BJ (cell line): ENCODE measurements at regions not wholly inside any gene's neighbourhood (a gene's known extent, or its start where the extent isn't known, plus 50 kb on each side); places are given as distances from the start of the nearest gene placed in this dataset.

Source experiments
- CTCF ChIA-PET: fragments of 350-600 bp; formaldehyde crosslinking; extraction: SDS; loops from one replicate; lab custom pipeline; 2021; ENCODE audit warnings: antibody characterized with exemption, inconsistent platforms; lab: Yijun Ruan, JAX
- POLR2A ChIA-PET: fragments of 300-600 bp; sonication (Branson Sonifier 250); formaldehyde crosslinking; extraction: SDS; loops from one replicate; lab custom pipeline; 2021; ENCODE audit warnings: antibody characterized with exemption; lab: Charles Lee
- DNase-seq: peaks from one replicate; pipeline ENCODE4 v3.0.0-alpha.2; 2011; ENCODE audit warnings: low read depth
- H3K27me3 ChIP-seq: 2 replicates; pipeline ENCODE4 v1.6.0; 2011; ENCODE audit warnings: low read length; ENCODE audit not compliant: control insufficient read depth, insufficient read depth
- H3K36me3 ChIP-seq: 2 replicates; pipeline ENCODE4 v1.5.1; 2011; ENCODE audit warnings: low read length; ENCODE audit not compliant: control insufficient read depth, insufficient read depth
- H3K4me3 ChIP-seq: 2 replicates; pipeline ENCODE4 v1.5.1; 2011; ENCODE audit warnings: low read depth, mild to moderate bottlenecking, control low read depth, low read length
- TF ChIP-seq, protein P1 (sequence below): IDR thresholded peaks from 2 replicates; pipeline ENCODE4 v1.5.1; 2011; ENCODE audit warnings: low read depth, mild to moderate bottlenecking, control low read depth, inconsistent platforms, low read length, moderate library complexity; ENCODE audit not compliant: insufficient read depth

DNA sequence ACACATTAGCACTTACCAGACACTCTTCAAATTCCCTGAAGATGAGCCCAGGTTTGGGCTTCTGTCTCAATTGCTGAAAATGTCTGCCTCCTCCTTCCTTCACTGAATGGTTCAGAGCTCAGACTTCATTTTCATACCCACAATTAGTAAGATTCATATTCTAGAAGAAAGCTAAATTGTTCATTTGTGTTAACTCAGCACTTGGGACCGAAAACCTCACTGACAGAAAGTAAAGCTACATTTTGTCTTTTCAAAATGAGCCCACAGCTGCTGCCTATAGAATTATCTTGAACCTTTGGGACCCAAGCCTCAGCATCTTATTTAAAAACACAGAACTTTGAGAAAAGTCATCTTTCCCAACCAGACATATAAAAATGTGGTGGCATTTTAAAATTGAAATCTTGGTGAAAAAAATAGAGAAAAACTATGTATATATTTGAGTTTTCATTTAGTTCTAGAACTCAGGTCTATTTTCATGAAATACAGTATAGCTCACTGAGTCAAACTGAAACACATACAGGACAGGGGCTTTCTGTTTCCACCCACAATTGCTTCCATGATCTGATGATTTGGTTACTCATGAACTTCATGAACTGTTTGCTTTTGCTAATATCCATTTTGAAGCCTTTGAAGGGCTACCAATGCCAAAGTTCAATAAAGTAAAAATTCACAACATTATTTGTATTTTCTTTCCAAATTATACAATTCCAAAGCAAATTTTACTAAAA, 119.1 kb upstream of the PFKP start:
- CTCF ChIA-PET = interaction anchor here (0.9 to 1.9 kb wide), 2 partner anchors 20 to 95 kb away, joined by 5 to 7 read pairs; no protein-coding TSS in a partner anchor
- no peak overlapping the region for H3K4me3 ChIP-seq
- TF ChIP-seq, protein P1, sequence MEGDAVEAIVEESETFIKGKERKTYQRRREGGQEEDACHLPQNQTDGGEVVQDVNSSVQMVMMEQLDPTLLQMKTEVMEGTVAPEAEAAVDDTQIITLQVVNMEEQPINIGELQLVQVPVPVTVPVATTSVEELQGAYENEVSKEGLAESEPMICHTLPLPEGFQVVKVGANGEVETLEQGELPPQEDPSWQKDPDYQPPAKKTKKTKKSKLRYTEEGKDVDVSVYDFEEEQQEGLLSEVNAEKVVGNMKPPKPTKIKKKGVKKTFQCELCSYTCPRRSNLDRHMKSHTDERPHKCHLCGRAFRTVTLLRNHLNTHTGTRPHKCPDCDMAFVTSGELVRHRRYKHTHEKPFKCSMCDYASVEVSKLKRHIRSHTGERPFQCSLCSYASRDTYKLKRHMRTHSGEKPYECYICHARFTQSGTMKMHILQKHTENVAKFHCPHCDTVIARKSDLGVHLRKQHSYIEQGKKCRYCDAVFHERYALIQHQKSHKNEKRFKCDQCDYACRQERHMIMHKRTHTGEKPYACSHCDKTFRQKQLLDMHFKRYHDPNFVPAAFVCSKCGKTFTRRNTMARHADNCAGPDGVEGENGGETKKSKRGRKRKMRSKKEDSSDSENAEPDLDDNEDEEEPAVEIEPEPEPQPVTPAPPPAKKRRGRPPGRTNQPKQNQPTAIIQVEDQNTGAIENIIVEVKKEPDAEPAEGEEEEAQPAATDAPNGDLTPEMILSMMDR = no peak
- no peak for DNase-seq
- POLR2A ChIA-PET = interaction anchor here (0.8 kb wide), 1 partner anchor 9 kb away, joined by 4 read pairs; no protein-coding TSS in a partner anchor
- no peaks in the 10 kb centered on the region for H3K36me3 ChIP-seq
- peaks cover 5% of the 10 kb centered on the region for H3K27me3 ChIP-seq

DNA sequence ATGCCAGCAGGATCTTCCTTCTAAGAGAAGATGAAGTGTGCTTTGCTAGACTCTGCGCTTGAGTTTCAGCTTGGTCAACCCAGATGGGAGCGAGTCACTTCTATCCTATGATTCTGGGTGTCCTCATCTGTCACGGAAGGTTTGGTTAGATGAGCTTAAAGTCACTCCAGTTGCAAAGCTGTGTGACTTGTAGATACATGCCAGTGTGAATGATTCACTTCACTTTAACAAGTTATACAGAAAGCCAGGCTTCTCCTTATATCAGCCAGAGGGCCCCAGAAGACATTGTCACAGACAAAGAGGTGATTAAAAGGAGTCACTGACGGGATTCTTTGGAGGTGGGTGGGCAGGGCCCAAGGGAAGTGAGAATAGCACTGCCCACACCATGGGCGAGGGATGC, 122.6 kb upstream of the PFKP start:
- CTCF ChIA-PET = interaction anchor here (1.0 to 2.4 kb wide), 3 partner anchors 16 to 99 kb away, joined by 4 to 10 read pairs (median 4); no protein-coding TSS in a partner anchor
- TF ChIP-seq, protein P1 = no peak
- POLR2A ChIA-PET = no interaction called here

DNA sequence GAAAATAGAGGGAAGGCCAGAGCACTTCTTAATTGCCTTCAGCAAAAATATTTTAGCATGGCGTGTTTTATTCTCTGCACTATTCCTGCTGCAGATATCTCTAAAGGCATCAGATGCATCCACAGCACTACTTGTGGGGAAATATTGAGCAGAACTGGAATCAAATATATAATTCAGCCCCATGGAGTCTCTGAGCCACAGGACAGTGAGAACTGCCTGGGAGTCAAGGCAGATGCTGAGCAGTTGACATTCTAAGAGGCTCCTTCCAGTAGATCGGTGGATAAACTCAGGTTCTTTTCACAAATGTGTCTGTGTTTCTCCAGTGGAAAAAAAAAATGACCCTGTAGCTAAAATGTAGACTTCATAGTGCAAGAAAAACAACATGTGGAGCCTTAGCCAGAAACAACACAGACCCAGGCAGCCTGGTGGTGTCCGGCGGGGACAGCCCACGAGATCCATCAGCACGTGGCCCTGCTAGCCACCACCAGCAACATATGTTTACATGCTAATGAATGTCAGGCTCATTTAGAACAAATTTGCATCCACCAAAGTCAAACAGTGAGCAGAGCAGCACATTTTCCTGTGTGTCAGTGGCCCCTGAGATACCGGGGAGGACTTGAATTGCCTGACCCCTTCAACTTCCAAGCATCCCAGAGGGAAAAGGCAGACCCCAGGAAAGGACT, 123.3 kb upstream of the PFKP start:
- TF ChIP-seq, protein P1 = no peak
- Histone ChIP-seq H3K36me3 (no peaks in the 10 kb centered on the region), H3K4me3 (no peak overlapping the region), H3K27me3 (peaks cover 5% of the 10 kb centered on the region)
- ChIA-PET POLR2A (no interaction called here), CTCF (interaction anchor here (1.0 to 2.4 kb wide), 3 partner anchors 34 to 100 kb away, joined by 4 to 10 read pairs (median 7); no protein-coding TSS in a partner anchor)
- DNase-seq = no peak

More for the DNA sequence above, 122.6 kb upstream of the PFKP start:
- Histone ChIP-seq H3K4me3 (no peak overlapping the region), H3K36me3 (no peaks in the 10 kb centered on the region), H3K27me3 (peaks cover 5% of the 10 kb centered on the region; the same call in 1 of the 2 replicates)
- DNase-seq = no peak

DNA sequence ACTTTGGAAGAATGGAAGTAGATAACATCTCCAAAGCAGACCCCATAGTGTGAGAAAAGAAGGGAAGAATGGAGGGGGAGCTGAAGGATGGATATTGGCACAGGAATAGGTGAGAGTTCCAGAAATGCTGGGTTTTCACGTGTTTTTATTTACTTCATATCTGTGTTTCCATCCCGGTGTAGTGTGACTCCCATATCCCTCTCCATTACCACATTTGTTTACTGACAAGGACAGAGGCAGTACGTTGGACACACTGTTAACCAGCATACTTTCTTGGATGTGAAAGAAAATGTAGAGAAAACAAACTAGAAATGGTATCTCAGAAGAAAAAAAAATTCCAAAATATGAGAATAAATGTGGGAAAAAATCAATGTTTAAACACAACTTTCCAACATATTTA, 124.4 kb upstream of the PFKP start:
- Histone ChIP-seq H3K36me3 (no peaks in the 10 kb centered on the region), H3K27me3 (peaks cover 5% of the 10 kb centered on the region), H3K4me3 (no peak overlapping the region)
- ChIA-PET CTCF (interaction anchor here (1.3 kb wide), 1 partner anchor 101 kb away, joined by 7 read pairs; no protein-coding TSS in a partner anchor), POLR2A (no interaction called here)
- DNase-seq = no peak
- TF ChIP-seq, protein P1 = no peak

DNA sequence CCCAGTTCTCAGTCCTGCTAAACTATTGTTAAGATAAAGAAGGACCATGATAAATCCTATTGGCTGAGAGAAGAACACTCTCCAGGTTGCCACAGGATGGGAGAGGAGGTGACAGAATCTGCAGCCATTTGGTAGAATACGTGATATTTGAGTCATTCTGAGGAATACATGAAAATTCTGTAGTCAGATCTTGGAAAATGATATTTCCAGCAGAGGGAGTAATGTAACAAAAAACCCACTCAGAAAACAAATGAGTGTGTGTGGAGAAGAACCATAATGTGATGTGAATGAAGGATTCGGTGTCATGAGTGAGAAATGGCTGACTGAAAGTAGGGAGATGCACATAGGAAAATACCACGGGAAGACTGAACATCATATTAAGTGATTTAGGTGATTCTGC, 128.5 kb upstream of the PFKP start:
- TF ChIP-seq, protein P1 = peak; percentile 23; the same call in 1 of the 2 replicates
- DNase-seq = no peak
- CTCF ChIA-PET = interaction anchor here (2.8 to 4.1 kb wide), 2 partner anchors 11 to 105 kb away, joined by 18 to 40 read pairs; no protein-coding TSS in a partner anchor
- Histone ChIP-seq H3K36me3 (no peaks in the 10 kb centered on the region), H3K4me3 (no peak overlapping the region), H3K27me3 (peaks cover 14% of the 10 kb centered on the region)
- POLR2A ChIA-PET = no interaction called here
